GM21529 (cell line): ENCODE measurements at regions not wholly inside any gene's neighbourhood (a gene's known extent, or its start where the extent isn't known, plus 50 kb on each side); places are given as distances from the start of the nearest gene placed in this dataset.

Experiments
- ATAC-seq: cut with Tn5 transposase; IDR thresholded peaks from one replicate; pipeline ENCODE4 v1.9.1; 2021; ENCODE audit not compliant: unreplicated experiment

DNA sequence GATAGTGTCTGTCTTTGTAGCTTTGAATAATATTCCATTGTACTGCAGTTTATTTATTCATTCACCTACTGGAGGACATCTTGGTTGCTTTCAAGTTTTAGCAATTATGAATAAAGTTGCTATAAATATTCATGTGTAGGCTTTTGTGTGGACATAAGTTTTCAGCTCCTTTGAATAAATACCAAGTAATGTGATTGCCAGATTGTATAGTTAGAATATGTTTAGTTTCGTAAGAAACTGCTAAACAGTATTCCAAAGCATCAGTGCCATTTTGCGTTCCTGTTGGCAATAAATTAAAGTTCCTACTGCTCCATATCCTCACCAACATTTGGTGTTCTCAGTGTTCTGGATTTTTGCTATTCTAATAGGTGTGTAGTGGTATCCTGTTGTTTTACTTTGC, 311.7 kb upstream of the FMN2 start:
- ATAC-seq: no peak

DNA sequence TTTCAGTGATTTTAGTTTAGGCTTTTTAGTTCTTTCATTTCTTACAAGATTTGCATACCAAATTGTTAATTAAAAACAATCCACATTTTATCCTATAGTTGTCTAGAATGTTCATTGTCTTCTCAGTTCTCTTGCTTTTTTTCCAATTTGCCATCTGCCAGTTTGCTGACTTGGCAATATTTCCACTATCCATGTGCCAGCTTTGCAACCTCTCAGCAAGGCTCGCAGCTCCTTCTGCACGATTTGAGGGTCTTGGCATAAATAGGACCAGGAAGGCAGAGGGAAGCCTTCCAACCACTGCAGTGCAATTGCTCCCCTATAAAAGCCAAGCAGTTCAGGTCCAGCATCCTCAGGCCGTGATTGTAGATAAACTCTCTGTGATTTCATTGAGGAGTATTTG, 306.8 kb upstream of the FMN2 start:
- no peak for ATAC-seq

DNA sequence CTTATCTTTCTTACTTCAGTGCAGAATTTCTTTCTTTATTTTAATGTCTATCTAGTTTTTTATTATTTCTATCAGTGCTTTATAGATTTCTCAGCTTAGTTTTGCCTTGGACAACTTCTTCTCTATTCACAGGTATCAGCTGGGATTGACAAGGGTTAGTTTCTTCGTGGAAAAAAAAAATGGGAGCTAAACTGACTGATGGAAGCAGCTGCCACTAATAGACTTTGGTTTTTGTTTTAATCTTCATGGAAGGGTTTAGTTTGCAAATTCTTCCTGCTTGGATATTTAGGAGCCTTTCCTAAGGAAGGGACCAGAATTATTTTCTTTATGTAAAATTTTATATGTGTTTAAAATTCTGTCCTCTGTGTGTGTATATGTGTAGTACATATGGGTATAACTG, 306.1 kb upstream of the FMN2 start:
- no peak for ATAC-seq

DNA sequence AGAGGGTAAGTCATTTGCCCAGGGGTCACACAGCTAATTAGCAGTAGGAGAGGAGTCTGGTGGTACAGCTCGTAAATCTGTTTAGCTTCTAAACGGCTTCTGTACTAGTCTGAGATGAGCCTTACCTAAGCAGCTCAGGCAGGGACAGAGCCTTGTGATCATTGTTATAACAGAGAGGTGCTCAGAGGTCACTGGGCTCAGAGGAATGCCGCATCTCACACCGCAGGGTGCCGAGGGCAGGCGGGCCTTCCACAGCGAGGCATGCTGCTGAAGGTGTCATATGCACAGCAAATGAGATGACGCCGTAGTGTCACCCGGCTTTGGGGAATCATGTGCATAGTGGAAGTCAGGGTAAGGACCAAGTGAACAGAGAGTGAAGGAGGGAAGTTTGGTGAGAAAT, 305.2 kb upstream of the FMN2 start:
- no peak for ATAC-seq

DNA sequence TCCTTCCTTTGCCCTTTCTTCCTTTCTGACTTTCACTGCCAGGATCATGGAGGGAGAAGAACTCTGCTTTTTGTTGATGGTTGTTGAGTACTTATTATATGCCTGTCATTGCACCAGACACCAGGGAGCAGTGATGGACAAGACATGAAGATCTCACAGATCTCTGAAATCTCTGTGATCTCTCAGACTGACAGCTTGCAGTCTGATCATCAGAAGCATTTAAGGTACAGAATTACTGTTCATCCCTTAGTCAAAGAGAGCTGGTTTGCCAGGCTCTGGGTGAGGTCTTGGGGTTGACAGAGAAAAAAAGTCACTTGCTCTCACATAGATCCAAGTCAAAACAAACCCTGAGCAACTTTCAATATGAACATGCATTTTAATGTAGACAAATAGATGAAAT, 299.5 kb upstream of the FMN2 start:
- ATAC-seq: no peak

DNA sequence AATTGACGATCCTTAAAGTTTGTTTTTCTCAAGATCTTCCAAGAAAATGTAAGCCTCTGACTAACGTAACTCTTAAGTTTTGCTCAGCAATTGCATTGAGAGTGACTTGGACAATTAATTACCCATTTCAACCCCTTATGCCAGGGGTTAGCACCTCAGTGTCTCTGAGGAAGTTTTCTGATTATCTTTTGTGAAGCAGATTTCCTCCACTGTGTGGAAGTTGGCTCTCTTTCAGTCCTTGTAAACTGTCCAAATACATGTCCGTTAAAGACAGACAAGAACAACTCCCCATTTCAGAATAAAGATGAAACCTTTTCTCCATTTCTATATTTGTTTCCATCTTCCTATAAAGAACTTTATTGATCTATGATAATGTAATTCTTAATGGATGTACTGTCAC, 296.4 kb upstream of the FMN2 start:
- no peak for ATAC-seq

DNA sequence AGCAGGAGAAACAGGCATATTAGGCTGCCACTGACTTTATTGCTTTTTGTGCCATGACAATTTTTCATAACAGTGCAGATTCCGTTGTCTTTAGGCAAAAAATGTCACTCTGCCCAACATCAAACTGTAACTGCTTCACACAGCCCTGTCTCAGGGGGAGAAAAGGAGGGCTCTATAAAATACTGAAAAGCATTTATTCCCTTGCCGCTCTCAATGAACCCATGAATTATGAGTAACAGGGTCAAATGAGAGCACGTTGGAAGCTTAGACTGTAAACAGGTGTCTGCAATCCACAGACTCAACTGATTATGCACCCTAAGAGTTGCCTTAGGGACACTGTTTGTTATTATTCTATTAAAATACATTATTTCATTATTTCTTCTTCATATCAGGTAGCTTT, 292.1 kb upstream of the FMN2 start:
- ATAC-seq: no peak

DNA sequence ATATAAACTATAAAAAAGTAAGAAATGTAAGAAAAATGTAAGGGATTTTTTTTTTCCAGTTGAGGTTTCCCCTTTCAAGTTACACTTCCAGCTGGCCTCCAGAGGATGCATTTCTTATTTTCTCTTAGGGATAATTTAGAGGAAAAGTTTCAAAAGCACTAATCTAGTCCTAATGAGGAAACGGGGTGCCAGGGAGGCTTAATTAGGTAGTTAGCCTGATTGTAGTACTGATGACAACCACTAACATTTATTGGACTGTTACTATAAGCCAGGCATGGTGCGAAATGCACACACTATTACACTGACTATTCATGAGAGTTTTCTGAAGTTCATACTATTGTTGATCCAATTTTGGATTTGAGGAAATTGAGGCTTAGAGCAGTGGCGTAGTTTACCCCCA, 290.8 kb upstream of the FMN2 start:
- ATAC-seq: no peak

DNA sequence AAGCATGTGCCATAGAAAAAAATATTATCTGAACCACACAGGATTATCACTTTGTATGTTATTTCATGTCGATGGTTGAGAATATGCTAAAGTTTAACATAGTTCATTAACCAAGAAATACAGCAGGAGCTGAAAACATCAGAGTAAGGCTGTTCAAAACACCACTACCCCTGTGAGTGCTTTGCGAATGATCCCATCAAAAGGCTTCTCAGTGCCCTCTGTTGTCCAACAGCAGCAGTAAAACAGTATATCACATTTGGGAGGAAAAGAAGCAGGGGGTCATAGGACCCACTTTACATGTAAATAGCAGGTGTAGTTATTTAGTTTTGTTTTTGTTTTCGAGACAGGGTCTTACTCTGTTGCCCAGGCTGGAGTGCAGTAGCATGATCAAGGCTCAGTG, 289.4 kb upstream of the FMN2 start:
- no peak for ATAC-seq

DNA sequence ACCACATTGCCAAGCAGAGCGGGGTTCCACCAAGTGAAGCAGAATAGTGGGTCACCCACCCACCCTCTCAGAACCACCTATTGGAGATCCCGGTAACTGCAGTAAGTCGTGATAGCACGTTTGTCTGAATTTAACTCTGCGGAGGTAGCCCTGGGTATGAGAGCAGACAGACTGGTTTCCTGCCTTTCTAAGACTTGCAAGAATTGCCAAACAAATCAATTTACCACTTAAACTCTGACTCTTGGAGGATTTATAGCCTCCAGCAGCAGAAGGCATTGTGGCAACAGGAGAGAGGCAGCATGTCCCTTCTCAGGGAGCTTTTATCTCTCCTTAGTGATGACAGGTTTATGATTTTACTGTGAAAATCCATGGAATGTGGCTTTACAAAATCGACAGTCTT, 287.9 kb upstream of the FMN2 start:
- no peak for ATAC-seq

DNA sequence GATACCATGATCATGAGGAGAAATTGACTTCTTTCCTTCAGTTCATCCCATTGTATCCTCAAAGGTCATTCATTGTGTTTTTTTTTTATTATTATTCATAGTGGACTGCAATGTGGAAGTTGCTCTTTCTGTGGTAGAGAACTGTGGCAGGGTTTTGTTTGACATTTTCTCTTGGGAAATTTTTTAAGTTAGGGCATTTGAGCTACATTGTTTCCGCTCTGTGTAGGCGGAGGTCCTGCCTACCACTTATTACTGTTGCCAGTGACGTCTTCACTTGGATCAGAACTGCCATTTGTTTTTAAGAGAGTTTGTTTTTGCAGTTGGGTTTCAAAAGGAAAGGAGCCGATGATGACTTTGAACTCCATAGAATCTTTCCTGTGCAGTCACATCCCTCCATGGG, 287.4 kb upstream of the FMN2 start:
- ATAC-seq: no peak

DNA sequence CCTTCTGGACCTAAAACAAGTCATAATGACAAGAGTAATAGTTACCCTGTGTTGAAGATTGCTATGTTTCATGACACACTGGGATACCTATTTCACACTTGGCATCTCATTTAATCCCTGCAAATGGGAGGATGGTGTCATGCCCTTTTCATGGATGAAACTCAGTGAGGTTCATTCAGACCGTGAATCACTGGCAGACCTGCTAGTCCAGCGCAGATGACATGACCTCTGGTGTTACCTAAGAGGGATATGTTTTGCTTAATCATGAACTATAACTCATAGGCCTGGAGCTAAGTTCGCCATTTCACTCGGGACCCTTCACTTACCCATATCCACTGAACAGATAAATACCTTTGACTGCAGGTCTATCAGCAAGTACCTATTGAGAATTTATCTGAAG, 286.6 kb upstream of the FMN2 start:
- ATAC-seq: no peak

DNA sequence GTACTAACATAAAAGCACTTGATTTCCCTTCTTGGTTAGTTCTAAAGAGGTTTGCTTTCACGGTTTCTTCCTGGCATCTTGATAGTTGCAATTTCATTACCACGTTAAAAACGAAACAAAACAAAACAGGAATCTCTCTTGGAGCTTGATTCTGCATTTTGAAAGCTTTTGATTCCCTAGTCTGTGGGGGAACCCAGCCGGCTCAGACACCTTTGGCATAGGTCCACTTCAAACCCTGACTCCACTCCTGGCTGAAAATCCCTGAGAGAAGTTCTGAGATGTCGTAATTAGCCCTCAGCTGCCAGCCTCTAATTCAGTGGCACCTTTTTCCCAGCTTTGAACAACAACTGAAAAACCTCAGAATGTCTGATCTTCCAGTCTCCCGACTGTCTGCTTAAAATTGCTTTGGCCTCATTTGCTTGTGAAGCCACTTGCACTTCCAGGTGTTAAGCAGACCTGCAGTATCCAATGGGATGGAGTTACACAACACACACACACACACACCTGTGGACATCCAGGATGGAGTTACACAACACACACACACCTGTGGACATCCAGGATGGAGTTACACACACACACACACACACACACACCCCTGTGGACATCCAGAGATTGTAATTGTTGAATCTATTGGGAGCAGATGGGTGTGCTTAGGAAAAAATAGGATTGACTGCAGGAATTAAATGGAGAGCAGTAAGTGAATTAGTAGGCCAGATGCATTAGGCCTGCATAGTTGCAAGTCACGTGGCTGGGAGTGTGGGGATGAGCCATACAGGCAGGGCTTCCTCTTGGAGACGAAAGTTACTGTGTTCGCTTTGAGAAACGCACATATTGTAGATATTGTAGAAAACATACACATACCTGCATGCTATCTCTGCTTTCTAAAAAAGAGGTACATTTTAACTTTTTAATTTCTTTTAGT, 285.6 kb upstream of the FMN2 start:
- no peak for ATAC-seq

DNA sequence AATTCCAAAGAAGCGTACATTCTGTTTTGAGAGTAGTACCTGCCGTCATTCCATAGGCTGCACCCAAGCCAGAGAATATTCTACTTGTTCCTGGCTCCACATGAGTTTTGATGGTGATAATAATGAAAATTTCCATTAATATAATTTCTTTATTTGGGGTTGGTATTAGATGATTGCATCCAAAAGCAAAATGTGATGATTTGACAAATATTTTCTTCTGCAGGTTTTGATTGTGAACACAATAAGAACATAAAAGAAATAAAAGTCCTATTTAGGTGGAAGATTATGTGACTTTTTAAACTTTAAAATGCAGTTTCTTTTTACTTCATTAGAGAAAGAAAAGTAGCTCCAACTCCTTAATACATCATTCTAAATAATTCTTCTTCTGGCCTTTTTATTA, 284.8 kb upstream of the FMN2 start:
- ATAC-seq: no peak

DNA sequence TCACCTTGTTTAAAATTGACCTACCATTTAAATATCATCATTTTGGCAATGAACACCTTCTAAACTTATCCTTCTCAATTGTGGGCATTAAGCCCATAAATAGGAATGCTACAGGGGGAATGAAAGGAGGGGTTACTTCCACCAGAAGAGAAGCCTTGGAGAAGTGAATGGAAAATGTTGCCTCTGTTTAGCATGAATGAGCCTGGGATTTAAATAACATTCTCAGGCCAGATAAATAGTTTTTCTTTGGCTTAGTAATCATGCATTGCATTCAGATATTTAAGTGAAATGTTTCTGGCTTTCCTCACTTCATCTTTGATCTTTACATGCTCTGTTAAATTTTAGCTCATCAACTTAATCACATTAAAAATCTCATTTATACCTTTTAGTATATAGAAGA, 284.3 kb upstream of the FMN2 start:
- ATAC-seq: no peak

DNA sequence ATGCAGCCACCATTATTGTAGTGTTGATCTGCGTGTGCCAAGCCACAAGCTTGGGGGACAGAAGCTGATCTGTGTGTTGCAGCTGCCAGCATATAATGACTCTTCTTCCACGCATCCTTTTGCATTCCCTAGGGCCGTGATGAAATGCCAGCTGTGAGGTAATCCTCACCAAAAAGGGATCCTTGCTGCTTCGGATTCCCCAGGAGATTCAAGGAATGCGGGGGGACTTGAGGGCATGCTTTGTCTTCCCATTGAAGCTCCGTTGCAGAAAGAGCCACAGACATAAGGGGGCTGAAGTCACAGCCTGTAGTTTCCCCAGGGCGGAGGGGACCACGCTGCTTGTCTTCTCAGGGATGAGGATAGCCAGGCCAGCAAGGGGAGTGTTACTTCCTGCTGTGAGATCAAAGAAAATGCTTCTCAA, 281.6 kb upstream of the FMN2 start:
- ATAC-seq: no peak

DNA sequence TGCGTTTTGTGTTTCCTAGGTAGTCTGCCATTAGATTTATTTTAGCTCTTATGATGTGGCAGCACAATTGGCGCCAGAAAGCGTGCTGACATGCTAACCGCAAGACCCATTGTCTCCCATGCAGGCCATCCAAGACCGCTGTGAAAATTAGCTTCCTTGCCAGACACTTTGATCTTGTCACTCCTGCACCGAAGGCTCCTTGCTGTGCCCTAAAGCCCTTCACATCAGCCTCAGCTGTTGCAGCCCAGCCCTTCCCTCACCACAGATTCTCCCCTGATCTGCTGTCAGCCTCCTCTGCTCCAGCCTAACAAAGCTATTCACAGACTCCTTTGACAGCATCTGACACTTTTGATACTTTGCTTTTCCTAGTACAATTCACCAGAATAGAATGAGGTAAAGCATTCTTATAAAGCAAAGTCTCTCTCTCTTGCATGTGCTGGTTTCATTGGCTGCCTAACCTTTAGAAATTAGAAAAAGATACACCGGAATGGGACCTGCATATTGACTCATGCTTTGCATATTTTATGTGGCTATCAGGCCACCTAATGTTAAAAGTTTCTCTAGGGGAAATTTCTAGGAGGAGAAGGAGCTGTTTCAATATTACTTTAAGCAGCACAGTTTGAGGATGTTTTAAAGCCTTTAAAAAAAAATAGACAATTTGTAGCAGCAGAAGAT, 280.3 kb upstream of the FMN2 start:
- ATAC-seq: no peak

DNA sequence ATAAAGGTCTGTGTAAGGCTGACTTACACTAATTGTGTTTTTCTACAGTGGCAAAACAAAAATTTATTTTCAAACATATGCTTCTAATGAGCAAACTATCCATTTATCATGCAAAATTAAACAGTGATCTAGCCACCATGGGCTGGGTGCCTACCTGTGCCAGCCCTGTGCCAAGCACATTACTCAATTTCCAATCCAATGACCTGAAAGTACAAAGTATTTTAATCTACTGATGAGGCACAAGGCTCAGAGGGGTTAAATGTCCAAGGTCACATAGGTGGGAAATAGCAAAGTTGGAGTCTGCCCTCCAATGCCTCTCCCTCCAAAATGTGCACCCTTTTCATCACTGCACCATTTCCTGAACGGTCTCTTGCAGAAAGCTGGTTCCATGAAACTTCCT, 279.1 kb upstream of the FMN2 start:
- no peak for ATAC-seq

DNA sequence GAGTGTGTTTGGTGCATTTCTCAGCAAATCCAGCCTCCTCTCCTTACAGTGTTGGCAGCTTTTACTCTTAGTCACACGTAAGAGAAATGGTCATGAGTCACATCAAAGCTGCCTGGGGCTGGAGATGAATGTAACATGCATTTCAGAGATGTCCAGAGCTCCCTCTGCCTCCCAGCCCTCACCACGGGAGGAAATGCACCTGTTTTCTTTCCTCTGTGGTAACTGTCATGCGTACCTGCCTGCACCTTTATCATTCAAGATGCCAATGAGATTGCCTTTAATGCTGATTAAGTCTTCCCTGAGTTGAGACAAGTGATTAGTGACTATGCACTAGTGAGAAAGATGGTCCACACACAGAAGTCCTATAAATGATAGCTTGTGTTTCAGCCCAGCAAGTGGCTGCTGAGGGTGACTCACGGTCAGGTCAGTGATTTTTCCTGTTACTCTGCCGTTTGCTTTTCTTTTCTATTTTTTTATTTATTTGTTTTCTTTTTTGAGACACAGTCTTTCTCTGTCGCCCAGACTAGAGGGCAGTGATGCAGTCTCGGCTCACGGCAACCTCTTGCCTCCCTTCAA, 277.3 kb upstream of the FMN2 start:
- no peak for ATAC-seq

DNA sequence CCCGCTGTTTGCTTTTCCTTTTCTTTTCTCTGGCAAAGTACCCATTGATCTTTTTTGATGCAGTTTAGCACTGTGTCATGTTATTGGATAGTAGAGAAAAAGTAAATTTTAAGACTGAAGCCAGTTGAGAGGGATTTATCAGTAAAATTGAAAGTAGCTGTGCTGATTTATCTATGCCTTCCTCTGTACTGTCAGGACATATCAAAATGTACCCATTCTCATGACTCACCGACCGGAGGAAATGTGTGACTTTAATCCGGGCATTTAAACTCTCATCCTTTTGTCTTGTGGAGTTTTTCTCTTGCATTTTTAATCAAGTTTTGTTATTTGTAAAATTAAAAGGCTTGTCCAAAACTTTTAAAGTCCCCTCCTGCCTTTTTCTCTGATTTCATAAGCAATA, 276.6 kb upstream of the FMN2 start:
- no peak for ATAC-seq

DNA sequence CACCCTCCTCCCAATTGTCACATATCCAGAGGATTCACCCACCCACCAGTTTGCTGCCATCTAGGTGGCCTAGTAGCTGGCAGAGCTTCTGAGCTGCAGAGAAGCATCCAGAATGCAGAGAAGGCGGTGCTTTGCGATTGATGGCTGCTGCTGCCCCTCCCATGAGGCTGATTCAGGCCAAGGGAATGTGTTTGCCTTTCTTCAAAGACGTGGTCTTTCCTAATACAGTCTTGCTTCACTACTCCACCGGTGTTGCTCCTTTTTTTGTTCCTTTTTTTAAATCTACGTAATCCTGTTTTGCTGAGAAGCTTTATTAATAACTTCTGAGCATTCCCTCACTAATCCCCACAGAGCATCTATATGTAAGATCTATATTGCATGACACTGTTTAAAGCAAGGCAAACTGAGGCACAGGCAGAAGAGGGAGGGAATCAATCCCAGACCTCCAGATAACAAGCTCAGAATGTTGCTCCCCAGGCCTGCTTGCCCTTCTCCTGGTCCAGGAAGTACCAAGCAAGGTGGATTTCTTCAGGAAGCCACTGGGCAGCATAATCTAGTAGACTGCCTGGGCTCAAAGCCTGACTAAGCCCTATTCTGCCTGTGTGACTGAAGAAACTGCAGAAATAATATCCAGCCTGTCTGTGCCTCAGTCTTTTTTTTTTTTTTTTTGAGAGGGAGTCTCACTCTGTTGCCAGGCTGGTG, 275.5 kb upstream of the FMN2 start:
- ATAC-seq: no peak

DNA sequence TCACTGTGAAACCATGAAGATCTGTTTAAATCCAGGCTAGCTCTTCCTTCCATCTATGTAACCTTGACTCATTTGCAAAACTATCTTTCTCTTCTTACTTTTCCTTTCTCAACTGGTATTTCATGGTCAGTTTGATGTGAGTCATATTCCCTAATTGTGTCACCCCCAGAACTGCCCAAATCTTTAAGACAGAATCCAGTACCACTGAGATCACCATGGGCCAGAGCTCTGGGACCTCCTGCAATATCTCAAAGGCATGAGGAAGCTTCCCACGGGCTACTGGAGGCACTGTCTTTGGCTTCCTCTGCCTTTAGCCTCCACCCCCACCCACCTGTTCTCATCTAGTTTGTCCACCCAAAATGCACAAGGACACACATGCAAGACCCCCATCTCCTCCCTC, 274.4 kb upstream of the FMN2 start:
- ATAC-seq: no peak
